Ammon's horn (tissue), 1 donor: ENCODE measurements at regions not wholly inside any gene's neighbourhood (a gene's known extent, or its start where the extent isn't known, plus 50 kb on each side); places are given as distances from the start of the nearest gene placed in this dataset.
A peak's percentile ranks its signal among the peaks of the same experiment; 100 is the strongest.
"Not testable (repeated sequence)": the region's sequence is repeated elsewhere in the genome, so short reads cannot be mapped to it uniquely, and the experiment has no call there.

Experiments used
- DNase-seq: peaks from one replicate; pipeline ENCODE4 v3.0.0-alpha.2; 2016; ENCODE audit warnings: low spot score

DNA sequence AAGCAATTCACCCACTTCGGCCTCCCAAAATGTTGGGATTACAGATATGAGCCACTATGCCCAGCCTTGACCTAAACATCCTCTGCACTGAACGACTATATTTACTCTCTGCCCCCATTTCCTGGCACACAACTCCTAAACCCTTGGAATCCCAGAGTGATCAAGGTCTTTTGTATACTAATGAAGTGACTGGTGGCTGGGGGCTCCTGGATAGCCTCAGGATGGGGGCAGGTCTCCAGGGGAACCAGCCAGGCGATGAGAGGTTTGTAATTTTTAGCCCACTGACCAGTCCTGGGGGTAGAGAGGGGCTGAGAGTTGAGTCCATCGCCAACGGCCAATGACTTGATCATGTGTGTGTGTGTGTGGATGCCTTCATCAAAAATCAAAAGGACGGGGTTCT lies 71.1 kb downstream of the FAM50B start:
- no peak for DNase-seq

DNA sequence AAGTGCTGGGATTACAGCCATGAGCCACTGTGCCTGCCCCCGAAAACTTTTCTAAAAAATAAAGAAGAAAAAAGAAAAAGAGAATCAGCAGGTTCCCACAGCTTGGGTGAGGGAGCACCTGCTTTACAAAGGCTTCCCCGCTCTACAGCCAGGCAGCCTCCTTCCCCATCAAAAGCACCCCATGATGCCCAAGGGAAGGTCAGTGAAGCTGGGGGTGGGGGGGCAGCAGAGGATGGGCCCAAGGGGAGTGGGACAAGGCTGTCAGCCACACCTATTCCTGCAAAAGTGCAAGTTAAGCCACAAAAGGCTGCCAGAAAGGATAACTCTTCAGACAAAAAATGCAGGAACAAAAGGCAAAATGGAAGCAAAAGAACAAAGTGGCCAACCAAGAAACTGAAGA lies 72.5 kb downstream of the FAM50B start:
- DNase-seq: no peak

- not testable (repeated sequence) for DNase-seq
Observed at GRCh38 chr6:3922619-3923018, 73.4 kb downstream of the FAM50B start.

DNA sequence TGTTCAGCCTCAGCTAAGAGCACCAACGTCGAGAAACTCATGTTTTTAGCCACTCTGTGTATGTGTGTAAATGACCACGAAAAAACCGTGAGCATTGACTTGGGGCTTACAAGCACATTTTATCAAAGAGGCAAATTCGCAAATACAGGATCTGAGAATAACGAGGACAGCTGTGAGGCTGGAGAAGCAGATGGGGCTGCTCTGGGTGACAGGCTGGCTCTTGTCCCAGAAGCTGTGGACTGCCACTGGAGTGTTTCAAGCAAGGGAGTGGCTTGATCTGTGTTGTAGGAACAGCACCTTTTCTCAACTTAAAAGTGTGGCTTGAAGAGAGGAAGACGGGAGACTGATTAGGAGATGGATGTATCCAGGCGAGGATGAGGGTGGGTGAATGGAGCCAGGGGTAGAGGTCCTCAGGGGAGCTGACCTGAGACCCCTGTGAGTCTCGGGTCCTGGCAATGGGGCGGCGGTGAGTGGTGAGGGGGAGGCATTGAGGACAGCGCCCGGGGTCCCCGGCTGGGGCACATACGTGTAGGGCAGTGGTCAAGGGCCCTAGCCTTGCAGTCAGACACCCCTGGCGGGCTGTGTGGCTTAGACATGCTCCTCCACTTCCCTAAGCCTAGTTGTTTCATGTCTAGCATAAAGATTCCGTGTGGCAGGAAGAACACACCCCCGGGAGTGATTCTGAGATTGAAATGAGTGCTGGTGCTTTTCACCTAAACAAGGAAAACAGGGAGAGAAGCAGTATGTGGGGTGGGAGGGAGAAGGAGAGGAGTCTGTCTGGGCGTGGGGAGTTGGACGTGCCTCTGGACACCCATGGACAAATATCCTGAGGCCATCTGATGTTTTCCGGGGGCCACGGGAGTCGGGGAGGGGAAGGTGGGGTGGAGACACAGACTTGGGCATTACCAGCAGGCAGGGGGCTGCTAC lies 76.3 kb downstream of the FAM50B start:
- not testable (repeated sequence) for DNase-seq

GRCh38 chr6:3926150-3926482 lies 76.9 kb downstream of the FAM50B start:
- no peak for DNase-seq

- DNase-seq: no peak
Observed at GRCh38 chr6:3928111-3928510, 78.9 kb downstream of the FAM50B start.

DNA sequence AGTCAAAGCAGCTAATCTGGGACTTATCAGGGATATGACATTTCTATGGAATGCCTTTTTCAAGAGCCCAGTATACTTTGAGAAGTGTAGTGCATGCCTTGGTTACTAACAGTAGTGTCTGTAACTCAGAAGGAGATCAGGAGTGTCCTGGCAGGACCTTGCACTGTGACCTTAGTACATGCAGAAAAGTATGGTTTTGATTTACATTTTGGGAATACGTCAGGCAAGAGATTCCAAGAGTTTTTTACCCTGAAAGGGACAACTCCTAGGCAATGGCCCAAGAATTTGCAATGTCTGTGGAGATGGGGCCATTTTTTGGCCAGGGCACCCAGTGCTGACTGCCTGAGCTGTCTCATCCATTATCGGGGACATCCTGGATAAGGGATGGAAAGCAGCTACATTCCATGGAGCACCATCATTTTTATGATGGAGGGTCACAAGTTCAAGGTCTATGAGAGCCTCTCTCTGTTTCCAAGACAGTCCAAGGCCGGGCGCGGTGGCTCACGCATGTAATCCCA lies 80.2 kb downstream of the FAM50B start:
- DNase-seq: no peak

DNA sequence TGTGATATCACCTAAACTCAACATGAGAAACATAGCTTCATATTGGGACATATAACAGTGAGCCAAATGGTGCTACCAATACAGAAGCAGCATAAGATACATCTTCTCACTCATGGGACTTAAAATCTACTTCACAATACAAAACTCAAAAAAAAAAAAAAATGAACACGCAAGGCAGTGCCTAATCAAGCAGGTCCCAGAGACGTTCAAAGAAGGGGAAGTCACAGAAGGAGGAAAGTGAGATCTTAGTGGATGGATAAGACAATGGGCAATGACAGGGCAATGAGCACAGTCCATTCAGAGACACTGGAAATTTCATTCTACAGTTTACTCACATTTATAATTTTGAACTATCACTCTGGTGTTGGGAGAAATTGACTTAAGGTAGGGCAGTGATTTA lies 88.3 kb downstream of the FAM50B start:
- no peak for DNase-seq

GRCh38 chr6:3938715-3939367 lies 89.7 kb downstream of the FAM50B start:
- DNase-seq: no peak

GRCh38 chr6:3939368-3939958 lies 90.3 kb downstream of the FAM50B start:
- DNase-seq: no peak

GRCh38 chr6:3939964-3940363 lies 90.8 kb downstream of the FAM50B start:
- no peak for DNase-seq

DNA sequence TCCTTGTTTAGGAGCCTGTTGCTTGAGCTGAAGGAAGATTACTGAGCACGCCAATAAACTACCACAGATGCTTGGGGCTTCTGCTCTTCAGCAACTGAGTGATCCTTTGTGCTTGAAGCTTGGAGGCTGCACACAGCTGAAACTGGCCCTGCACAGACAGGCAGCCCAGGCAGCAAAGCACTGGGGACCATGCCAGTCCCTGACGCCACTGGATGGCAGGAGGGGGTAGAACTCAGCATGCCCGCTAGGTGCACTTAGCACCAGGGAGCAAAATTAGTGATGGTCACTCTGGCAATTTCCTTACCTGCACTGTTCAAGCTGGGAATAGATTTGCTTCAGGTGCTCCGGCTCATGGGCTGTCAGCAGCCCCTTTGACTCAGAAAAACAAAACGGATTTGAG lies 91.5 kb downstream of the FAM50B start:
- peak; percentile 90 for DNase-seq

DNA sequence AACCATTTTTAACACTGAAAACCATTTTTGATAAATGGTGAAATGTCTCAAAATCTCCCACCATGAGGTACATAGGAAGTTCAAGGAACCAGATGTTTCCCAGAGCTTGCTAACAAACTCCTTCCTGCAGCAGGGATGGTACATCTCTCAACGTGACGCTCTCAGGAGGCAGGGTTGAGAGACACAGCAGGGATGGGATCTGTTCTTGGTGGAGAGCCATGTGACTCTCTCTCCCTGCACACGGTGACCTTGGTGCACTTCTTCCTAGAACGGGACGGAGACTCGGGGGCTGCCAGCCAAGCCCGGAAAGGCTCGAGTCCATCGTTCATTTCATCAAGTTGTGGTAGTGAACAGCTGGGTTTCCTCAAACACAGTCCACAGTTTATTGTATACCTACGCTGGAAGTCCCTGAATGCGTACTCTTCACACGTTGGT lies 94.2 kb downstream of the FAM50B start:
- no peak for DNase-seq

DNA sequence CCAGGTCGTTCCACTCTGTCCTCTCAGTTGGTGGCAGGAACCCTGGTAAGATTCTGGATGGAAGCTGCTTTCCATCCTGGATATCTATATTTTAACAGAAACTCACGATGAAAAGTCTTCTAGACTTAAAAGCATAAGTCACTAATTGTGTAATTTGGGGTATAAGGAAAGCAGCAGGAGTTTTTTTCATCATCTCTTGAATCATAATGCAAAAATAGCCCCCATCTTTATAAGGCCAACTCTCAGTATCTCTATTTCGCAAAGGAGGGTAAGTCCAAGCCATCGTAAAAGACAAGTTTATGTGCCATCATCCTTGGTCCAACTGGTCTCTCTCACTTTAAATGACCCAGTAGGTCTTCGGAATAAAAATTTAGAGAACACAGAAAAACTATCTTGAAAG lies 95.1 kb downstream of the FAM50B start:
- DNase-seq: no peak

DNA sequence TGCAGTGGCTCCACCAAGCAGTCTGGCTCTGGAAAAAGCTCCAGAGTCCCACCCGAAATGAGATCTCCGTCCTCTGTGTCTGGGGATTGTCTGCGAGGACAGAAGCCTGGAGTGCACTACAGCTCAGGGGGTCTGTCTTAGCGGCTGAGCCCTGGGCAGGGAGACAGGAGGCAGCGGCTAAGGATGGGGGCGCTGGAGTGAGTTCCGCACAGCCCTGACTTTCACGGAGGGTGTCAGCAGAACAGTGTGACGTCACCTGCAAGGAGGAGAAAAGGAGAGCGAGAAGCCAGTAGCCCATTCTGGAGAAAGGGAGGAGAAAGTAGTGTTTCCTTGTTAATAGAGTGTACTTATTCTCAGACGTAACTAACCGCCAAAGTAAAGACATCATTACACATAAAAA lies 97.6 kb downstream of the FAM50B start:
- DNase-seq: no peak

GRCh38 chr6:3948866-3949265 lies 99.7 kb downstream of the FAM50B start:
- no peak for DNase-seq

DNA sequence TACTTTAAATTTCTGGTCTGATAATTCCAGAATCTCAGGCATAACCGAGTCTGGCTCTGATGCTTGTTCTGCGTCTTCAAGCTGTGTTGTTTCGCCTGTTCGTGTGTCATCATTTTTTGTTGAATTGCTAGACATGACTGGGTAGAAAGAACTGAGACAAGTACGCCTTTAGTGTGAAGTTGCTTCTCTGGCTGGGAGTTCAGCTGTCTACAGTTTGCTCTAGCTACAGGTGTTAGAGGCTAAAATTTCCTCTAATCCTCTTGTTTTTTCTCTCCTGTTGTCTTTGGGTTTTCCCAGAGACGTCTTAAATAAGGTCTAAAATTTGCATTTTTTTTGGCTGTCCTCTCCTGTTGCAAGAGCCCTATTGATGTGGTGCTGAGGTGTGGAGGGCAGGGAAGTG lies 100.3 kb downstream of the FAM50B start:
- no peak for DNase-seq

DNA sequence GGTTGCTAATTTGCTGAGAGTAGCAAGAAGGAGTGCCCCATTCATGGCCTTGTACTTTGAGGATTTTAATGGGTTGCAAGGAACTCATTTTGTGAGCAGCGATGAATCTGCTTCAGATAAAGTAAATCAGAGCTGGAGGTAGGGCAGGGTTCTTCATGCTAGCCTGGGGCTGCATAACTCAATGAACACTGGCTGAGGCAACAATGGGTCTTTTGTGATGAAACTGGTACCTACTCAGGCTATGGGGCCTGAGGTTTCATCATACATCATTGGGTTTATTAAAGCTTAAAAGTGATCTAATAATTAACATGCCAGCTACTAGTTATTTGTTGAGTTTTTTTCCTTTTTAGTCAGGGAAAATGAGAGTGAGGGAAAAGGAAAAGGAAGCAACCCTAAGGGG lies 106.9 kb downstream of the FAM50B start:
- DNase-seq: no peak

DNA sequence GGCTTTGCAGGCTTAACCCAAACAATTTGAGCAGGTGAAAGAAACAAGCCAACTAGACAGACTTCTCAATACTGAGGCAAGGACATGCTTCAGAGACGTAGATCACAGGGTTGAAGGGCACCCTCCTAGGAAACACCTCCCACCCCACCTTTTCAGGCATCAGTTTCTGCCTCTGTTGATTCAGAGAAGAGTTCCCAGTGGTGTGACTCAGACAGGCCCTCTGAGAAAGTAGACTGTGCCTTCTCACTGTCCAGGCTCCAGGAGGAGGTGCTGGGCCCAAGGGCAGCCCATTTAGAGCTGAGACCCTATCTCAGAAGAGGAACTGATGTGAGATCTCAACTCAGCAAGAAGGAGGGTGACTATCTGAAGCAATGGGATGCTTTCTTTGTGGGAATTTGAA lies 108.1 kb downstream of the FAM50B start:
- DNase-seq: no peak

DNA sequence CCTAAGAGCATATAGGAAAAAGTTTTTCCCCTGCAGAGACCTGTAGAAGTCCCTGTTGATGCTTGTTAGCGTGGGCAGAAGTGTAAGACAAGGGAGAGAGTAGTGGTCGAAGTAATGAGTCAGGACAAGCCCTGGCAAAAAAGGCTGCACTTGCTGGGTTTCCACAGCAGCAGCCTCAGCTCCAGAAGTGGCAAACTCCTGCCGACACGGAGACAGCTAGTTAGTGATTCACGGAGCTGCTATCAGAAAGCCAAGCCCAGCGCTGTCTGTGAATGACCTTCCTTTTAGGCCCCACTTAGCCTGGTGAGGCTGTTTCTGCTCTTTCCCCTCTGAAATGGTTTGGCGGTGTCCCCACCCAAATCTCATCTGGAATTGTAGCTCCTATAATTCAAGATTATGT lies 109.1 kb downstream of the FAM50B start:
- DNase-seq: no peak

GRCh38 chr6:3959385-3959784 lies 110.2 kb downstream of the FAM50B start:
- no peak for DNase-seq

- no peak for DNase-seq
Observed at GRCh38 chr6:3960754-3961361, 111.7 kb downstream of the FAM50B start.
